ENCODE measurements at regions not wholly inside any gene's neighbourhood (a gene's known extent, or its start where the extent isn't known, plus 50 kb on each side); places are given as distances from the start of the nearest gene placed in this dataset.

GRCh38 chr3:90011596-90011995 is 904.2 kb downstream of the EPHA3 start:
- Histone ChIP-seq H3K14ac (ENCODE audit: insufficient read length) (no peak overlapping the region), H3K9ac (replicated peaks in 1 of 4; ENCODE audit: extremely low read depth in 1 of 4, low read depth in 3 of 4, low read length in 3 of 4) (no peak overlapping the region), H3K4me1 (replicated peaks in 1 of 4; ENCODE audit: control insufficient read depth in 3 of 4, insufficient read depth in 4 of 4, low read length in 3 of 4) (peaks cover 0 to 3% (median 1%) of the 10 kb centered on the region in 4 experiments; a peak in 1 of 7 replicates), H3K4me2 (ENCODE audit: insufficient read depth in 1 of 2, low read depth in 2 of 2, low read length in 2 of 2) (no peak overlapping the region), H4K5ac (ENCODE audit: insufficient read length, low read depth, low read length) (no peak overlapping the region), H2BK20ac (ENCODE audit: low read length) (no peak overlapping the region), H3K27ac (ENCODE audit: low read depth, low read length) (no peak overlapping the region), H2BK5ac (ENCODE audit: low read depth, low read length) (no peak overlapping the region), H2BK120ac (replicated peaks; ENCODE audit: low read depth, low read length) (no peak overlapping the region), H3K56ac (replicated peaks; ENCODE audit: insufficient read length, low read depth, low read length) (no peak overlapping the region), H3K27me3 (replicated peaks in 1 of 4; ENCODE audit: control insufficient read depth in 3 of 4, extremely low read depth in 1 of 4, insufficient read depth in 3 of 4, low read length in 3 of 4) (no peaks in the 10 kb centered on the region), H2AFZ (ENCODE audit: low read length) (peak overlapping the region; percentile 86), H2BK12ac (ENCODE audit: low read depth, low read length) (no peak overlapping the region), H3K36me3 (ENCODE audit: control insufficient read depth in 2 of 4, insufficient read depth in 4 of 4, low read length in 3 of 4) (no peaks in the 10 kb centered on the region), H3K23me2 (ENCODE audit: low read depth, low read length) (no peaks in the 10 kb centered on the region), H3K18ac (ENCODE audit: extremely low read depth, low read length) (no peak overlapping the region), H3K79me2 (ENCODE audit: control insufficient read depth in 1 of 2, insufficient read depth in 2 of 2, low read length in 2 of 2) (no peaks in the 10 kb centered on the region), H3K4ac (replicated peaks; ENCODE audit: insufficient read length, low read depth, low read length) (no peak overlapping the region), H2AK5ac (ENCODE audit: low read depth, low read length) (no peak overlapping the region), H4K20me1 (replicated peaks in 1 of 2; ENCODE audit: control insufficient read depth in 1 of 2, insufficient read depth in 2 of 2, low read length in 2 of 2) (no peaks in the 10 kb centered on the region), H3K4me3 (ENCODE audit: extremely low read depth in 1 of 4, insufficient read depth in 2 of 4, low read depth in 3 of 4, low read length in 4 of 4) (no peak overlapping the region), H3K23ac (ENCODE audit: insufficient read length) (no peak overlapping the region), H2BK15ac (ENCODE audit: low read length) (no peak overlapping the region), H3K9me3 (ENCODE audit: insufficient read depth in 2 of 2, low read depth in 1 of 2, low read length in 1 of 2) (no peaks in the 10 kb centered on the region; a peak in 1 of 4 replicates), H4K91ac (replicated peaks; ENCODE audit: insufficient read length, low read length) (no peak overlapping the region), H4K8ac (ENCODE audit: extremely low read depth, insufficient read depth, low read length) (no peak overlapping the region), H3K79me1 (ENCODE audit: low read depth, low read length) (no peaks in the 10 kb centered on the region)
- POLR2A ChIA-PET (ENCODE audit: partially characterized antibody): no interaction called here
- WGBS, 2 experiments (ENCODE audit: extremely low coverage in 1 of 2, insufficient coverage in 1 of 2, insufficient read length in 1 of 2, insufficient replicate concordance in 2 of 2, low coverage in 1 of 2, low lambda C conversion rate in 2 of 2, missing lambda C conversion rate in 1 of 2): 93% methylated on average over 4 of the region's 4 CpGs; no CpG with 5 or more reads in 1 of the 2 experiments
- CTCF ChIA-PET (ENCODE audit: partially characterized antibody): interaction anchor here (1.3 kb wide), 2 partner anchors 20 to 81 kb away, joined by 3 read pairs; no protein-coding TSS in a partner anchor
- no peak for FAIRE-seq
- DNase-seq (ENCODE audit: low read depth in 1 of 2, low spot score in 2 of 2): no peak
- TF ChIP-seq RNF2 (IDR thresholded peaks at IDR 0.05; ENCODE audit: borderline replicate concordance, low read depth, low read length, missing control alignments, poor library complexity, severe bottlenecking) (no peak), TAF1 (IDR thresholded peaks at IDR 0.05; ENCODE audit: low read depth, low read length) (no peak), SP4 (IDR thresholded peaks at IDR 0.05; ENCODE audit: low read length) (no peak), SAP30 (IDR thresholded peaks at IDR 0.05; ENCODE audit: insufficient read depth, insufficient replicate concordance, low read length) (no peak), BCL11A (IDR thresholded peaks at IDR 0.05; ENCODE audit: low read depth in 2 of 2, low read length in 2 of 2) (no peak), TEAD4 (IDR thresholded peaks at IDR 0.05; ENCODE audit: low read depth, low read length) (no peak), E2F6 (IDR thresholded peaks at IDR 0.05) (no peak), ASH2L (IDR thresholded peaks at IDR 0.05; ENCODE audit: low read length) (no peak), CTBP2 (IDR thresholded peaks at IDR 0.05; ENCODE audit: borderline replicate concordance, insufficient read depth, insufficient read length, low read length) (no peak), RAD21 (IDR thresholded peaks at IDR 0.05 in 1 of 2, conservative IDR thresholded peaks at IDR 0.05 in 1 of 2; ENCODE audit: low read depth in 2 of 2, low read length in 2 of 2) (no peak), HDAC2 (IDR thresholded peaks at IDR 0.05; ENCODE audit: borderline replicate concordance in 1 of 2, low read depth in 2 of 2, low read length in 2 of 2) (no peak), EP300 (IDR thresholded peaks at IDR 0.05; ENCODE audit: borderline replicate concordance in 1 of 2, low read depth in 2 of 2, low read length in 2 of 2) (no peak)

Measured in H1 (cell line).